ENCODE measurements at regions not wholly inside any gene's neighbourhood (a gene's known extent, or its start where the extent isn't known, plus 50 kb on each side); places are given as distances from the start of the nearest gene placed in this dataset.

DNA sequence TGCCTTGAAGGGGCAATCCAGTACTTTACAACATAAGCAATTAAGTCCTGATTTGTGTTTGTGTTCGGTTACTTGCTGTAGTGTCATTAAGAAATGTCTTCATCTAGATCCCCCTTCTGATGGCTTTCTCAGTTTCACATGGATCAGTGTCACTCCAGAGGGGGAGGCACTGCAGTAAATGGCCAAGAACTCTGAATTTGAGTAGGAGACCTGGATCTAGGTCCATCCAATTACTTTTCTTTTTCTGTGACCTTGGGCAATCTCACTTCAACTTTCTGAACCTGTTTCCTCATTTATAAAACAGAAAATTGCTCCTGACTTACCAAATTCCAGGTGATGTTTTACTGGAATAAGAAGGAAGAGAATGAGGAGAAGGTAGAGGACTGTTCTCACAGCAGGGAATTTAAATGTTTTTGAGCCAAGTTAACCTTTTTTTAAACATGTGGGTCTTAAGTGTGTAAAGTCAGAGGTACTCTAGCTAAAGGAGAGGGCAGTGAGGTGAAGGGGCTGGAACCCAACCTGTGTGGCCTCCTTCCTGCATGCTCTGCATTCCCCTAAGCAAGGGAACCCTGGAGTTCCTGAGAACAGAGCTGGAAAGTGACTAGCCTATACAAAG is 285.5 kb downstream of the HACE1 start:
- no peak for DNase-seq (ENCODE audit: low spot score)

GRCh38 chr6:104573350-104573749 is 286.4 kb downstream of the HACE1 start:
- no peak for DNase-seq (ENCODE audit: low spot score)

DNA sequence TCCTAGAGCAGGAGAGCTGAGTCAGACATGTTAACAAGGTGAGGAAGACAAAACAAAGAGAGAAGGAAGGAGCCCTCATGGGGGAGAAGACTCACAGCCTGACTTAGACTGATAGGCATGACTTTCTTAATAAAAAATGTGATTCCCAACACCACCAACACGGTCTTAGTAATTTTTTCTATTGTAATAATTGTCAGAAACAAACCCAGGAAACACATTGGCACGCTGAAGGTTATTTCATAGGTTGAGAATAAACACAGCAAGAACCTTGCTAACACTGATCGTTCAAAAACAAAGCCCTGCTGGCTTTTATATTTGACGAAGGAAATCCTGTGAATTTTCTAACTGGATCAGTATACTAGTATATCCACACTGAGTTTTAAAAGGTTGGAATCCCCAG is 286.8 kb downstream of the HACE1 start:
- DNase-seq (ENCODE audit: low spot score): no peak

GRCh38 chr6:104566411-104566810 is 293.3 kb downstream of the HACE1 start:
- DNase-seq (ENCODE audit: low spot score): no peak

DNA sequence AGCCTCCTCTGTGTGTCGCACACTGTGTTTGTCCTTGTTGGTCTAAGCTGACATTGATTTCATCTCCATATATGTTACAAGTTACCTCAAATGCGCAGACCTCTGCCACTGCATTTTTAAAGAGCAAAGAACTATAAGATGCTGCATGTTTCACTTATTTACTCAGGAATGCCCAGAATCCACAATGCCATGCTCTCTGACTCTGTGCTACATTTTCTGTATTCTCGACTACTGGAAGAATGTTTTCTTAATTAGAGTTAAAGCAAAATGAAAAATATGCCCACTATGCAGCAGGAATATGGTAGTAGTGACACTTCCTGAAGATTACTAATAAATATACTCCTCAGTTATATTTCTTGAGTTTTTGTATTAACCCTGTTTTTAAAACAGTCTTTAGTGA is 296.4 kb downstream of the HACE1 start:
- DNase-seq (ENCODE audit: low spot score): no peak

GRCh38 chr6:104559435-104560202 is 300.1 kb downstream of the HACE1 start:
- no peak for DNase-seq (ENCODE audit: low spot score)

- DNase-seq (ENCODE audit: low spot score): no peak
Observed at GRCh38 chr6:104558746-104559145, 301.0 kb downstream of the HACE1 start.

DNA sequence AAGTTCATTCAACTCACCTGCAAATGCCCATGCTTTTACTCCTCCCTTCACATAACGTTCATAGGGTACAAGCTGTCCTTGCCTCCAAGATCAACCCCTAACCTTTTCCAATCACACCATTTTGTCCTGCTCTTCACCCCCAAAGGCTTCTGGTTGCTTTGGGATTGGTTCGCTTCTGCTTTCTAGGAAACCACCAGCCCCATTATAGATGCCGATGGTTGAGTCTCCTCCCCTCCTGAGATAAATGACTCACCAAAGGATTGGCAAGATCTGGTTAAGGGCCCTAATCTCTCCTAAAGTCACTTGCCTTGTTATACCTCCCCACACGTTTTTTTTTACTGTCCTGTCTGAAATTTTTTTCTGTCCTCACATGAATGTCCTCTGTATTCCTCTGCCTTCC is 311.4 kb downstream of the HACE1 start:
- no peak for DNase-seq (ENCODE audit: low spot score)

- no peak for DNase-seq (ENCODE audit: low spot score)
Observed at GRCh38 chr6:104541411-104541810, 318.3 kb downstream of the HACE1 start.

DNA sequence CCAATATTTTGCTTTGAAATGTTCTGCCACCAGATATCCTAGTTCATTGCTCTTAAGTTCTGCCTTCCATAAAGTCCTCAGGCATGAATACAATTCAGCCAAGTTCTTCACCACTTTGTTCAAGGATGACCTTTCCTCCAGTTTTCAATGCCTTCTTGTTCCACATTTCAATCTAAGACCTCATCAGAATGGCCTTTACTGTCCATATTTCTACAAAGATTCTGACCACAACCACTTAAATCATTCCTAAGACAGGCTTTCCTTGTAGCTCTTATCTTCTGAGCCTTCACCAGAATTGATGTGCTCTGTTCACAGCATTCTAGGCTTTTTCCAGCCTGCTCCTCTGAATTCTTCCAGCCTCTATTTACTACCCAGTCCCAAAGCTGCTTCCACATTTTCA is 319.0 kb downstream of the HACE1 start:
- no peak for DNase-seq (ENCODE audit: low spot score)

- DNase-seq (ENCODE audit: low spot score): no peak
Observed at GRCh38 chr6:104539173-104539572, 320.5 kb downstream of the HACE1 start.

- DNase-seq (ENCODE audit: low spot score): no peak
Observed at GRCh38 chr6:104537872-104538271, 321.8 kb downstream of the HACE1 start.

GRCh38 chr6:104537180-104537579 is 322.5 kb downstream of the HACE1 start:
- DNase-seq (ENCODE audit: low spot score): no peak

DNA sequence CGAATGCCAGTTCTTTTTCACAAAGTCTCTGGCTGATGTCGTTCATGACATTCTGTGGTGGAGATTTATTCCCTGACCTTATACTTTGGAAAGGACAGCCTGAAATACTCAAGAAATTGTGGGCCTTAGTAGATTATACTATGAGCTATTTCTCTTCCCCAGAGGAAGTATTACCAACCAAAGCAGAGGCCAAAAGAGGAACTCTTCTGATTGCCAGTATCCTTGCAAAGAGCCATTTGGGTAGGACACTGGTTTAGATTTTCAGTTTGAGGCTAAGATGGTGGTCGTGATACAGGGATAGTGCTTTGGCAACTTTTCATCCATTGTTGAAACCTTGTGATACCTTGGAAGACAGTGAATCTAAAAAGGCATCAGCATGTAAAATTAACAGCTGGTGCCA is 327.3 kb downstream of the HACE1 start:
- DNase-seq (ENCODE audit: low spot score): no peak

DNA sequence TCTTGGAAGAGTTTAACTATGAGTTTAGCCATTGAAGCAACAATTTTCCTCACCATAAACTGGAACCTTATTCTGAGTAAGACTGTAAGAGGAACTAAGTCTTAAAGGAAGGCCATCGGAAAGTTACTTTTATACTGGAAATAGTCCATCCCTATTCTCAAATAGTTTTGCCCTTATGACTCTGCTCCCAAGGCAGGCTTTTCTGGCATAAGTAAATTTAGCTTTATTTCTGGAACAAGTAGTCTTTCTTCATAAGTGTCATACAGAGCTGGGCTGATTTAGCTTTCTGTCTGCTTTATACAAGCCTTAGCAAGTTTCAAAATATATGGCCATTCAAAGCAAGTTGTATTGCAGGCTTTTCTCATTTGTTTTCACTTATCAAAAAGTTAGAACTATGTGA is 328.1 kb downstream of the HACE1 start:
- no peak for DNase-seq (ENCODE audit: low spot score)

DNA sequence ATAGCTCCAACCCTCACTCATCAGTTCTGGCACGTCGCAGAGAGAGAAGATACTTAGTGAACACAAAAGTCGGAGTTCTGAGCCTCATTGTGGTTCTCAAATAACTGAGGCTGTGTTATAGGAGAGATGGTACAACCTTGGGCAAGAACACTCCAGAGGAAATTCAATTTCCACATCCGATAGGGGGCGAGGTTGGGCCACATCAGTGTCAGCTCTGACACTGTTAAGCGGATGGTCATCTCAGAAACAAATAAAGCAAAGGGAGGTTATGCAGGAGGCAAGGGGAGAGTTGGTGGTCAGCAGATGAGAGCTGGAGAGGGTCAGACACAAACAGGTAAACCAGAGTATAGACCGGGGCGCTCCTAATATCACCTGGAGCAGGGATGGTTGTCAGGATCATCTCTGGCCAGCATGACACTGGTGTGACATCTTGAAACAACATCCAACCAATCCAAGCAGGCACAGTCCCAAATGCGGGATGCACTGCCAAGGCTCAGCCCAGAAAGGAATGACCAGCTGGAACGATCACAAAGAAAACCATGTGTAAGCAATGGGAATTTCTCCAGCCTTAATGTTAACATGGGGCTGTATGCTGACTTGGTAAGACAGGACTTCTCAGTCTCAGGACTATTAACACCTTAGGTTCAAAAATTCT is 331.8 kb downstream of the HACE1 start:
- DNase-seq (ENCODE audit: low spot score): no peak

DNA sequence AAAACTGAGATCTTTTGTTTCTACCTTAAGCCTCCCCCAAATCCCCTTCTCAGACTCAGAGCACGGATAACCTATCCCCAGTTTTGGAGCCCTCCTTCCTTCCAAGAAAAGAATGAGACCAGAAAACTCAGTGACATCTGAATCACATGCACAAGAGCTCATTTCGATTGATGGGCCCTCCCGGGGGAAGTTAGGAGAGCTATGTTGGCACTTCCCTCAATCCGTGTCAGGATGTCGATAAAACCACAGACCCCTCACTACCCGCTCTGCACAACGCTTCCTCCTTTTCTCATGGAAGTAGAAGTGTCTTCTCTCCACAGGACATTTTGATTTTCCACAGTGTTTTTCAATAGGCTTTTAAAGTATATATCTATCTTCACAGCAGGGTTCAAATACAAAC is 332.4 kb downstream of the HACE1 start:
- no peak for DNase-seq (ENCODE audit: low spot score)

GRCh38 chr6:104526376-104526775 is 333.3 kb downstream of the HACE1 start:
- no peak for DNase-seq (ENCODE audit: low spot score)

GRCh38 chr6:104525677-104526322 is 333.9 kb downstream of the HACE1 start:
- peak; percentile 76 for DNase-seq (ENCODE audit: low spot score)

DNA sequence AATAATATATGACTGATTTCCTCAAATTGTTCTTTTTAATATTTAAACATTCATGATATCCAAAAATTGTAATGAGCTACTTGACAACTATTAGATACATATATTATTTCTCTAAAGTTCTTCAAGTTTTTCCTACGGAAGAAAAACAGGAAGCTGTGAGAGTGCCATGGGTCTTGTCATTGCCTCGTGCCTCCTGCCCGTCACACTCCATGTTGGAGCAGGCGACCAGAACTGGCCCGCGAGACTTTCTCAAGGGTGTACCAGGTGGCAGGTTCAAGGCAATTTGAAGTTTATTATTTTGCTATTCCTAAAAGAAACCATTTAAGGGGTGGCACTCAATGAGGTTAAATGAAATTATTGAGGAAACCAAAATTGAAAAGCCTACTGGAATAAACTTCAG is 337.2 kb downstream of the HACE1 start:
- DNase-seq (ENCODE audit: low spot score): no peak

GRCh38 chr6:104521176-104521575 is 338.5 kb downstream of the HACE1 start:
- no peak for DNase-seq (ENCODE audit: low spot score)

DNA sequence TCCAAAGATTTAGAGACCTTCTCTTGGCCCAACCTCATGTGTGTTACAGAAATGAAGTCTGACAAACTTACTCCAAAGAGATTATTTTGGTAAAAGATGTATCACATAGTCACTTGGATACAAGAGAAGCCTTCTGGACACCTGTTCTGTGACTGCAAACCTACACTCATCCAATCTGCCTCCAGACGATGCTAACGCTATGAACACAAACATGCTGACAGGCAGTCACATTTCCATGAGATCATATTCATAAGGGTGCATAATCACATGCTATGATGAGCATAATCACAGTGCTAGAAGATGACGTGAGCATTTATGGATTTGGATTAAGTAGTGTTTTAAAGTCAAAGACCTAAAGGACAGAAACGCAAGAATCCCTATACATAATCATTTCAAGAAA is 340.2 kb downstream of the HACE1 start:
- no peak for DNase-seq (ENCODE audit: low spot score)

GRCh38 chr6:104509355-104509754 is 350.4 kb downstream of the HACE1 start:
- no peak for DNase-seq (ENCODE audit: low spot score)
